ENCODE measurements at regions not wholly inside any gene's neighbourhood (a gene's known extent, or its start where the extent isn't known, plus 50 kb on each side); places are given as distances from the start of the nearest gene placed in this dataset.
"Not testable (repeated sequence)": the region's sequence is repeated elsewhere in the genome, so short reads cannot be mapped to it uniquely, and the experiment has no call there.

DNA sequence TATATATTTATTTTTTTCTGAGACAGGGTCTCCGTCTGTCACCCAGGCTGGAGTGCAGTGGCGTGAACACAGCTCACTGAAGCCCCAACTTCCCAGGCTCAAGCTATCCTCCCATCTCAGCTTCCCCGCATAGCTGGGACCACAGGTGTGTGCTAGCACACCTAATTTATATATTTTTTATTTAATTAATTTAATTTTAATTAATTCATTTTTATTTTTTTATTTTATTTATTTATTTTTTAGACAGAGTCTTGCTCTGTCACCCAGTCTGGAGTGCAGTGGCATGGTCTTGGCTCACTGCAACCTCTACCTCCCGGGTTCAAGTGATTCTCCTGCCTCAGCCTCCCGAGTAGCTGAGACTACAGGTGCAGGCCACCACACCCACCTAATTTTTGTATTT, 86.9 kb upstream of the CLINT1 start:
- not testable (repeated sequence) for H3K9ac ChIP-seq (ENCODE audit: low read length); H3K4me3 ChIP-seq (ENCODE audit: low read length); H2AFZ ChIP-seq (ENCODE audit: low read length)

DNA sequence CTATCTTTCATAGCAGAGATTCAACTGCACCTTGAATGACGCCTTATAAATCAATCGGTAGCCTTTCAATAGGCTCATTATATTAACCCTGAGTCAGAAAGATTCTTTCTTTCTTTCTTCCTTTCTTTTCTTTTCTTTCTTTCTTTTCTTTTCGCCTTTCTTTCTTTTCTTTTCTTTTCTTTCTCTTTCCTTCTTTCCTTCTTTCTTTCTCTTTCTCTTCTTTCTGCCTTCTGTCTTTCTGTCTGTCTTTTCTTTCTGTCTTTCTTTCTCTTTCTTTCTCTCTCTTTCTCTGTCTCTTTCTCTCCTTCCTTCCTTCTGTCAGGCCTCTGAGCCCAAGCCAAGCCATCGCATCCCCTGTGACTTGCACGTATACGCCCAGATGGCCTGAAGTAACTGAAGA, 86.0 kb upstream of the CLINT1 start:
- Histone ChIP-seq H3K36me3 (ENCODE audit: insufficient read depth, low read length) (no peaks in the 10 kb centered on the region), H3K4me3 (ENCODE audit: low read length) (no peak overlapping the region), H3K27ac (ENCODE audit: low read length) (no peak overlapping the region), H3K9me3 (ENCODE audit: low read length) (no peaks in the 10 kb centered on the region), H3K4me2 (ENCODE audit: low read depth, low read length, poor library complexity, severe bottlenecking) (no peak overlapping the region), H4K20me1 (ENCODE audit: insufficient read depth, low read depth, low read length) (no peaks in the 10 kb centered on the region), H3K79me2 (ENCODE audit: low read length) (no peaks in the 10 kb centered on the region), H3K9ac (ENCODE audit: low read length) (no peak overlapping the region), H2AFZ (ENCODE audit: low read length) (no peak overlapping the region), H3K9me2 (replicated peaks; ENCODE audit: insufficient read depth, low read length) (no peaks in the 10 kb centered on the region), H3K4me1 (ENCODE audit: low read length) (peaks cover 4% of the 10 kb centered on the region), H3K27me3 (ENCODE audit: low read length) (no peaks in the 10 kb centered on the region)
- no peak for DNase-seq

More for the DNA sequence above, 86.9 kb upstream of the CLINT1 start:
- H3K79me2 ChIP-seq (ENCODE audit: low read length); H3K36me3 ChIP-seq (ENCODE audit: insufficient read depth, low read length); H3K27me3 ChIP-seq (ENCODE audit: low read length); H3K9me2 ChIP-seq (replicated peaks; ENCODE audit: insufficient read depth, low read length); H4K20me1 ChIP-seq (ENCODE audit: insufficient read depth, low read depth, low read length); H3K27ac ChIP-seq (ENCODE audit: low read length); H3K4me2 ChIP-seq (ENCODE audit: low read depth, low read length, poor library complexity, severe bottlenecking); H3K4me1 ChIP-seq (ENCODE audit: low read length); H3K9me3 ChIP-seq (ENCODE audit: low read length); DNase-seq: not testable (repeated sequence)

DNA sequence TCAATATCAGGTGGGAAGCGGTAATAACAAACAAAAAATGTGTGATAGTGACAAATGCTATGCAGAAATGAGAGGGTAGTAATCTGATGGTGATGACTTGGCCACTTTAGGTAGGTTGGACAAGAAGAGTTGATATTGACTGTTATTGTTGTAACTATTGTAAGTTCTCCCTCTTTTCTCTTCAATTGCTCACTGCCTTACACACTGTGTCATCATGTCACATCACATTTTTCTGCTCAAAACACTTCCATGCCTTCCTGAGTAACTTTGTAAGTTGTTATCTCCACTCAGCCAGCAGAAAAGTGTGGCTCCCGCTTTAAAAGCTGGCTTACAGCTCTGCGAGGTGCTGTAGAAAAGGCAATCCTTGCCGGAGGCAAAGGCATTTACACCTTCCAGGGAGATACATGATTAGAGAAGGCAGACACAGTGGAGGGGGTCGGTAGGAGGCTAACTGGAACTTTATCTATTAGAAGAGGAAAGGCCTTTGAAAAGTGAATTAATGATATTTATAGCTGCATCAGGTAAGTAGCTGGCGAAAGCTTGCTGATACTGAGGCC, 85.2 kb upstream of the CLINT1 start:
- no peaks in the 10 kb centered on the region for H3K27me3 ChIP-seq (ENCODE audit: low read length)
- no peaks in the 10 kb centered on the region for H3K79me2 ChIP-seq (ENCODE audit: low read length)
- no peak overlapping the region for H3K4me2 ChIP-seq (ENCODE audit: low read depth, low read length, poor library complexity, severe bottlenecking)
- H4K20me1 ChIP-seq (ENCODE audit: insufficient read depth, low read depth, low read length), result no peaks in the 10 kb centered on the region
- no peak overlapping the region for H2AFZ ChIP-seq (ENCODE audit: low read length)
- peaks cover 4% of the 10 kb centered on the region for H3K4me1 ChIP-seq (ENCODE audit: low read length)
- no peaks in the 10 kb centered on the region for H3K9me3 ChIP-seq (ENCODE audit: low read length)
- DNase-seq, result no peak
- H3K4me3 ChIP-seq (ENCODE audit: low read length), result no peak overlapping the region
- no peak overlapping the region for H3K27ac ChIP-seq (ENCODE audit: low read length)
- no peaks in the 10 kb centered on the region for H3K9me2 ChIP-seq (replicated peaks; ENCODE audit: insufficient read depth, low read length)
- no peaks in the 10 kb centered on the region for H3K36me3 ChIP-seq (ENCODE audit: insufficient read depth, low read length)
- H3K9ac ChIP-seq (ENCODE audit: low read length), result no peak overlapping the region

DNA sequence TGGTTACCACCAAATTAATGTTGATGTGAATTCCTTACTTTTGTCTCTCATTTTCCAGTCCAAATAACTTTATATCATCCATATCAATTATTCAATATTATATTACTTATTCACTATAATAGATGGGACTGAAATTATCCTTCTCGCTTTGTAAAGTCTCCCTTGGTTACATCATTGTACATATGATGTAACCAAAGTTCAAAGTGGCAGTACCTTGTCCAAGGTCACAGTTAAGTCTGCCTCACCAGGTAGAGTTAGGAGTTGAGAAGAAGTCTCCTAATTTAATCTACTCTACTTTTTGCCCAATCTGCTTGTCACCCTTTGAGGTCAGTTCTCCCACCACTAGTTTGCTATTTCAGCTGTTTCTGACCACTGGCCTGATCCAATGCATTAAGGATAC, 83.7 kb upstream of the CLINT1 start:
- no peak overlapping the region for H3K4me3 ChIP-seq (ENCODE audit: low read length)
- no peak overlapping the region for H3K27ac ChIP-seq (ENCODE audit: low read length)
- H3K4me2 ChIP-seq (ENCODE audit: low read depth, low read length, poor library complexity, severe bottlenecking), result no peak overlapping the region
- no peak overlapping the region for H2AFZ ChIP-seq (ENCODE audit: low read length)
- H3K79me2 ChIP-seq (ENCODE audit: low read length), result no peaks in the 10 kb centered on the region
- no peak overlapping the region for H3K9ac ChIP-seq (ENCODE audit: low read length)
- no peak for DNase-seq
- no peaks in the 10 kb centered on the region for H3K9me2 ChIP-seq (replicated peaks; ENCODE audit: insufficient read depth, low read length)
- no peaks in the 10 kb centered on the region for H3K27me3 ChIP-seq (ENCODE audit: low read length)
- no peaks in the 10 kb centered on the region for H3K4me1 ChIP-seq (ENCODE audit: low read length)
- H4K20me1 ChIP-seq (ENCODE audit: insufficient read depth, low read depth, low read length), result no peaks in the 10 kb centered on the region
- H3K36me3 ChIP-seq (ENCODE audit: insufficient read depth, low read length), result no peaks in the 10 kb centered on the region
- H3K9me3 ChIP-seq (ENCODE audit: low read length), result no peaks in the 10 kb centered on the region

DNA sequence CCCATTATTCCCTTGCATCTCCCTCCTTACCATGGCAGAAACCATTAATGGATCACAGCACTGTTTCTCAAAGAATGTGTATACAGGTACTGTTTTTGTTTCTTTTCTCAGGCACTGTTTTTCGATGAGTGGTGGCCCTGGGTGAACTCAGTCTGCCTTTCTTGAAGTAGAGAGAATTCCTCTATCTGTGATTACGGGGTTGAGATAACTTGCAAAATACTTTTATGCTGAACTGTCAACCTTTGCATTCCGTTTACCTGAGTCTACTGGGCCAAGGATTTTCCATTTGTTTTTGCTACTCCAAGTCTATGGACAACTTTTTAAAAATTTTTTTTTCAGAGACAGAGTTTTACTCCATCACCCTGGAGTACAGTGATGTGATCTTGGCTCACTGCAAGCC, 82.7 kb upstream of the CLINT1 start:
- no peak overlapping the region for H3K4me3 ChIP-seq (ENCODE audit: low read length)
- no peak overlapping the region for H2AFZ ChIP-seq (ENCODE audit: low read length)
- no peak overlapping the region for H3K4me2 ChIP-seq (ENCODE audit: low read depth, low read length, poor library complexity, severe bottlenecking)
- no peaks in the 10 kb centered on the region for H3K9me2 ChIP-seq (replicated peaks; ENCODE audit: insufficient read depth, low read length)
- no peaks in the 10 kb centered on the region for H3K79me2 ChIP-seq (ENCODE audit: low read length)
- H4K20me1 ChIP-seq (ENCODE audit: insufficient read depth, low read depth, low read length), result no peaks in the 10 kb centered on the region
- no peaks in the 10 kb centered on the region for H3K4me1 ChIP-seq (ENCODE audit: low read length)
- H3K9ac ChIP-seq (ENCODE audit: low read length), result no peak overlapping the region
- no peak overlapping the region for H3K27ac ChIP-seq (ENCODE audit: low read length)
- H3K9me3 ChIP-seq (ENCODE audit: low read length), result no peaks in the 10 kb centered on the region
- no peaks in the 10 kb centered on the region for H3K27me3 ChIP-seq (ENCODE audit: low read length)
- no peaks in the 10 kb centered on the region for H3K36me3 ChIP-seq (ENCODE audit: insufficient read depth, low read length)
- no peak for DNase-seq

DNA sequence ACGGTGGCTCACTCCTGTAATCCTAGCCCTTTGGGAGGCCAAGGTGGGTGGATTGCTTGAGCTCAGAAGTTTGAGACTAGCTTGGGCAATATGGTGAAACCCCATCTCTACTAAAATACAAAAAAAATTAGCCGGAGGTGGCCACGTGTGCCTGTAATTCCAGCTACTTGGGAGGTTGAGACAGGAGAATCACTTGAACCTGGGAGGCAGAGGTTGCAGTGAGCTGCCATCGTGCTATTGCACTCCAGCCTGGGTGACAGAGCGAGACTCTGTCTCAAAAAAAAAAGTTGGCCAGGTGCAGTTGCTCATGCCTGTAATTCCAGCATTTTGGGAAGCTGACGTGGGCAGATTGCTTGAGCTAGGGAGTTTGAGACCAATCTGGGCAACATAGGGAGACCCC, 79.2 kb upstream of the CLINT1 start:
- H4K20me1 ChIP-seq (ENCODE audit: insufficient read depth, low read depth, low read length); DNase-seq; H3K27me3 ChIP-seq (ENCODE audit: low read length); H3K4me2 ChIP-seq (ENCODE audit: low read depth, low read length, poor library complexity, severe bottlenecking); H2AFZ ChIP-seq (ENCODE audit: low read length); H3K79me2 ChIP-seq (ENCODE audit: low read length); H3K36me3 ChIP-seq (ENCODE audit: insufficient read depth, low read length); H3K9me2 ChIP-seq (replicated peaks; ENCODE audit: insufficient read depth, low read length); H3K4me1 ChIP-seq (ENCODE audit: low read length); H3K27ac ChIP-seq (ENCODE audit: low read length); H3K9ac ChIP-seq (ENCODE audit: low read length); H3K9me3 ChIP-seq (ENCODE audit: low read length); H3K4me3 ChIP-seq (ENCODE audit: low read length): not testable (repeated sequence)

DNA sequence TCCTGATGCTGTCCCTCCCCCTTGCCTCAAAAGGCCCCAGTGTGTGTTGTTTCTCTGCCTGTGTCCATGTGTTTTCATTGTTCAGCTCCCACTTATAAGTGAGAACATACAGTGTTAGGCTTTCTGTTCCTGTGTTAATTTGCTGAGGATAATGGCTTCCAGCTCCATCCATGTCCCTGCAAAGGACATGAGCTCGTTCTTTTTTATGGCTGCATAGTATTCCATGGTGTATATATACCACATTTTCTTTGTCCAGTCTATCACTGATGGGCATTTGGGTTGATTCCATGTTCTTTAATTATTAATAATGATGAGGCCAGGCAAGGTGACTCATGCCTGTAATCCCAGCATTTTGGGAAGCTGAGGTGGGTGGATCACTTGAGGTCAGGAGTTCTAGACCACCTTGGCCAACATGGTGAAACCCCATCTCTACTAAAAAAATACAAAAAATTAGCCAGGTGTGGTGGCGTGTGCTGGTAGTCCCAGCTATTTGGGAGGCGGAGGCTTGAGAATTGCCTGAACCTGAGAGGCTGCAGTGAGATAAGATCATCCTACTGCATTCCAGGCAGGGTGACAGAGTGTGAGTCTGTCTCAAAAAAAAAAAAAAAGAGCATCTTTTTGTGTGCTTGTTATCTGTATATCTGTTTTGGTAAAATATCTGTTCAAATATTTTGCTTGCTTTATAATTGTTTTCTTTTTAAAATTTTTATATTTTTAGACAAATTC, 78.0 kb upstream of the CLINT1 start:
- DNase-seq; H3K36me3 ChIP-seq (ENCODE audit: insufficient read depth, low read length); H3K4me2 ChIP-seq (ENCODE audit: low read depth, low read length, poor library complexity, severe bottlenecking); H3K9me3 ChIP-seq (ENCODE audit: low read length); H3K9ac ChIP-seq (ENCODE audit: low read length); H3K27ac ChIP-seq (ENCODE audit: low read length); H3K4me3 ChIP-seq (ENCODE audit: low read length); H3K4me1 ChIP-seq (ENCODE audit: low read length); H4K20me1 ChIP-seq (ENCODE audit: insufficient read depth, low read depth, low read length); H3K27me3 ChIP-seq (ENCODE audit: low read length); H3K9me2 ChIP-seq (replicated peaks; ENCODE audit: insufficient read depth, low read length); H3K79me2 ChIP-seq (ENCODE audit: low read length); H2AFZ ChIP-seq (ENCODE audit: low read length): not testable (repeated sequence)

DNA sequence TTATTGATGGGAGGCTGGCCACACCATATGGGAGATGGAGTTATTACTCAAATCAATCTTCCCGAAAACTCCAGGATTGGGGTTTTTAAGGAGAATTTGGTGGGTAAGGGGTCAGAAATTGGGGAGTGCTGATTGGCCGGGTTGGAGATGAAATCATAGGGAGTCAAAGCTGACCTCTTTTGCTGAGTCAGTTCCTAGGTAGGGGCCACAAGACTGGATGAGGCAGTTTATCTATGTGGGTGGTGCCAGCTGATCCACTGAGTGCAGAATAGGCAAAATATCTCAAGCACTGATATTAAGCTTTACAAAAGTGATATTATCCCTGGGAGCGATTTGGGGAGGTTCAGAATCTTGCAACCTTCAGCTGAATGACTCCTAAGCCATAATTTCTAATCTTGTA, 75.7 kb upstream of the CLINT1 start:
- no peaks in the 10 kb centered on the region for H4K20me1 ChIP-seq (ENCODE audit: insufficient read depth, low read depth, low read length)
- H2AFZ ChIP-seq (ENCODE audit: low read length), result no peak overlapping the region
- no peaks in the 10 kb centered on the region for H3K9me2 ChIP-seq (replicated peaks; ENCODE audit: insufficient read depth, low read length)
- H3K4me2 ChIP-seq (ENCODE audit: low read depth, low read length, poor library complexity, severe bottlenecking), result no peak overlapping the region
- H3K27me3 ChIP-seq (ENCODE audit: low read length), result no peaks in the 10 kb centered on the region
- no peaks in the 10 kb centered on the region for H3K4me1 ChIP-seq (ENCODE audit: low read length)
- H3K79me2 ChIP-seq (ENCODE audit: low read length), result no peaks in the 10 kb centered on the region
- no peak overlapping the region for H3K27ac ChIP-seq (ENCODE audit: low read length)
- no peak overlapping the region for H3K9ac ChIP-seq (ENCODE audit: low read length)
- no peaks in the 10 kb centered on the region for H3K9me3 ChIP-seq (ENCODE audit: low read length)
- no peaks in the 10 kb centered on the region for H3K36me3 ChIP-seq (ENCODE audit: insufficient read depth, low read length)
- no peak for DNase-seq
- no peak overlapping the region for H3K4me3 ChIP-seq (ENCODE audit: low read length)
